Stimulated activated CD4-positive, alpha-beta T cell treated with anti-CD3 and anti-CD28 coated beads, Interleukin-1b, Interleukin-23, amount 100 ng/mL, for 24 hours (primary cell): ENCODE measurements at regions not wholly inside any gene's neighbourhood (a gene's known extent, or its start where the extent isn't known, plus 50 kb on each side); places are given as distances from the start of the nearest gene placed in this dataset.
"Not testable (repeated sequence)": the region's sequence is repeated elsewhere in the genome, so short reads cannot be mapped to it uniquely, and the experiment has no call there.

Source experiments
- DNase-seq, 4 experiments: peaks; one replicate each; pipeline ENCODE4 v3.0.0-alpha.2; 2020; ENCODE audit warnings: low read depth in 4 of 4, low spot score in 1 of 4

DNA sequence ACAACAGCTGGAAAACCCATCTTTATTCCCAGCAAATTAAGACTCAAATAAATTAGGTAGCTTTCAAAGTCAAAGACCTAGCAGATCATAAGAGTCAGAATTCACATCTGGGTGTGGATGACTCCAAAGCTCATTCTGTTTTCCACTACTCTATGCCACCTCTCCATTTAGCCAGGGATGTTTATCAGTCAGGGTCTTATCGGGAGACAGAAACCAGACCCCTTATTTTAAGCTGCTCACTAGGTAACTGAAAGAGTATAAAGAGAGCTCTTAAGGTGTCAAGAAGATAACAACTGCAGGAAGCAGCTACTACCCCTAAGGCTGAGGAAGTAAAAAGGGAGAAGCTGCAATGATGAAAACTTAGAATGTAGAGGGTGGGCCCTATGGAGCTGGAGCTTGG is 333.7 kb upstream of the KLF3 start:
- DNase-seq: no peak

DNA sequence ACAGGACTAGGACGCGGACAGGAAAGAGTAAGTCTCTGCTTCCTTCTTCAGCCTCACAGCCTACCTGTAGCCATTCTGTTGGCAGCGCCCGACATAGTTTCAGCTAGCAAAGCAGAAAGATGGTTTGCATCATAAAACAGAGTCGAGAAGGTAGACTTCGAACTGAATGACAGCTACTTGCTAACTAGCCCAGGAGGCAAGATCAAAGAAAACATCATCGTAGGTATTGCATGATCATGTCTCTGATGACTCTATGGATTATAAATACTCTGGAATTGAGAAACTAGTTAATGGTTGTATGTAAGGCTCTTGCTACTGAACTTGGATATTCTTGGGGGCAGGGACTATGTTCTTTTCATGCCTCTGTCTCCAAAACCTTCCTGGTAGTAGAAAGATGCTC is 333.1 kb upstream of the KLF3 start:
- no peak for DNase-seq

DNA sequence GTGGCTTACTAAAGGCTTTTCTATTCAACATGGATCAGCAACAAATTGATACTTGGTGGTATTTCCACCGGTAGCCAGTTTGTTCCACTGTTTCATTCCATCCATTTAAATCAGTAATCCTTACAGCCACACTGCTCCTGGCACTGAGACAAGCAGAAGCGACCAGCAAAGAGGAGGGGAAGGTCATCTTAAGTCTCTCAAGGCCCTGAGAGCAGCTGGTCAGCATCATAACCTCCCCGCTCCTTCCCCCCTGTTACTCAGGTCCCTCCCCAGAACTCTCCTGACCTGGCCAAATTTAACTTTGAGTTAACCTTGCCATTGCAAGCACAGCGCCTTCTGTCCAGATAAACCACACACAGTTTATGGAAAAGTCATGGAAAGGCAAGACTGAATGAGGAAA is 331.3 kb upstream of the KLF3 start:
- DNase-seq: no peak

DNA sequence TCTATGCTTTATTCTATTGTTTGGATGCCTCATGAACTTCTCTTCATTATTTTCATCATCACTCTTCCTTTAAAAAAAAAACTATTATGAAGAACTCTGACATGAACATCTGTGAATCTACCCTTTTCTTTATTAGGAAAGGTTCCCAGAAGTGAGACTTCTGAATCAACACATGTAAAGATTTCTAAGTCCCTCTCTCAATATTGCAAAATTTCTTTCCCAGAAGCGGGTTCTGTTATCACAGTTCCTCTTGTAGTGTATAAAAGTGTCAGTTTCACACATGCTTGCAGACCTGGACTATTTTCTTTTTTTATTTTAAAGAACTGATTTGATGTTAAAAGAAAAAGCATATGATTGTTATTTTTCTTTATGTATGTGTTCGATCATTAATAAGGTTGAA is 330.8 kb upstream of the KLF3 start:
- no peak for DNase-seq

DNA sequence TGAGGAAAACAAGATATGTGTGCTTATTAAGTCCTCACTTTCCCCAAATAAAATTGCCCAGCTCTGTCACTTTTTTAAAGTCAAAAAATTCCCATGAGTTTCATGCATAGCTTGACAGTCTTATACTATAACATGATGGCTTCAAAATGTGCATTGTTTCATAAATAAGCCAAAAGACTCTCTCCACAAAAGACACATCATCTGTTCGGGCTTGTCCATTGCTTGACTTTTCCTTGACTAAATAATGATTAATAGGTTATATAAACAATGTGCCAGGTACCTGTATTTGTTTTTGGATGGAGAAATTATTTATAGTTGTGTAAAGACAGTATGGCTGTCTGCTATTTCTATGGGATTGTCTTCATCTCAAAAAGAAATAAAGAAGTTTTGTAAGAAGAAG is 329.2 kb upstream of the KLF3 start:
- DNase-seq: no peak

DNA sequence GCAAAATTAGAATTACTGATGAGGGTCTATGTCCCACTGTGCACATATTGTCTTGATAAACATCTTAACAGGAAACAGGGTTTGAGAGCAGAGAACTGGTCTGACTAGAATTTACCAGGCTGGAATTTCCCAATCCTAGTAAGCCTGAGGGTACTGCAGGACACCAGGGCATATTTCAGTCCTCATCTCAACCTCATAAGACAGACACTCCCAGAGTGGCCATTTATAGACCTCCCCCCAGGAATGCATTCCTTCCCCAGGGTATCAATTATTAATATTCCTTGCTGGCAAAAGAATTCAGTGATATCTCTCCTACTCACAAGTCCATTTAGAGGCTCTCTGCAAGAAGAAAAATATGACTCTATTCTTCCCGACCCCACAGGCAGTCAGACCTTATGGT is 325.1 kb upstream of the KLF3 start:
- not testable (repeated sequence) for DNase-seq

DNA sequence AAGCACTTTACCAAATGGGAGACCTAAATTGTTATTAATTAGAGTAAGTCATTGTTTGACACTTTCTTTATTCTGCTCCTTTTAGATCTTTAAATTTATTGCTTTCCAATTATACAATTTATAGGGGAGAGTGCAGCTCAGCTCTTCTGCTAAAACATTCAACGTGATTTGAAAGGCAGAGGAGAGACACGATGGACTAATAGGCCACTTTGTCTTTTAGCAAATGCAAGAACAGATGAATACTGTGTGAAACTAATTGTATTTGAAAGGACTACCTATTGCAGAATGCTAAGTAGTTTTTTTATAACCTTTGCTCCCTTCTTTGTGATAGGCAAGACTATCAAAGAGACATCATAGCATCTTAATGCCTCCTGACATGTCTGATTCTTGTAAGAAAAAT is 320.4 kb upstream of the KLF3 start:
- no peak for DNase-seq

DNA sequence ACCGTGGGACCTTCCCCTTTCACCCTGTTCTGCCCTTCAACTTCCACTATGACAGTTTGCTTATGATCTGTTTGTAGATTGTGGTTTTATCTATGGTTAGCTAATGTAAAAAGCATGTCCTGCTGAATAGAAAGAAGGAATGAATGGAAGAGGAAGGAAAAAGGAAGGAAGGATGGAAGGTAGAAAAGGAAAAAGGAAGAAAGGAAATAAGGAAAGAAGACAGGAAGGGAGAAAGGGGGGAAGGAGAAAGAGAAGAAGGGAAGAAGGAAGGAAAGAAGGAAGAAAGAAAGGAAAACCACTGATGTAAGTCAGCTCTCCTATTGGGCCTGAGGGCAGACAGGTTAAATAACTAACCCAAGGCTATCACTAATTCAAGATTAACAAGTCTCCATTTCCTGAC is 319.1 kb upstream of the KLF3 start:
- no peak for DNase-seq

DNA sequence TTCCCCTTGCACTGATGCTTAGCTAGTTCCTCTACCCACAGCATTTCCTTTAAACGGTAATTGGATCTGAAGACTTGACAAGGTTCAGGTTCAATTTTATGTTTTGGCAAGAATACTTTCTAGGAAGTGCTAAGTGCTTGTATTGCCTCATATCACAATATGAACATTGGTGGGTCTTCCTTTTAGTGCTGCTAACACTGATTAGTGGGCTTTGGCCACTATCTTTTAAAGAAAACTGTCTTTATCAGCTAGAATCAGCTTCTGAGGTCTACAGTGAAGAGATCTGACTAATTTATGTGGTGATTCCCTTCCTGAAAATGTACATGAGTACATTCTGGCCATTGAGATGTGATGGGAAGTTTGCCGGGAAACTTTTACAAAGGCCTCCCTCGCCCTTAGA is 316.7 kb upstream of the KLF3 start:
- no peak for DNase-seq

DNA sequence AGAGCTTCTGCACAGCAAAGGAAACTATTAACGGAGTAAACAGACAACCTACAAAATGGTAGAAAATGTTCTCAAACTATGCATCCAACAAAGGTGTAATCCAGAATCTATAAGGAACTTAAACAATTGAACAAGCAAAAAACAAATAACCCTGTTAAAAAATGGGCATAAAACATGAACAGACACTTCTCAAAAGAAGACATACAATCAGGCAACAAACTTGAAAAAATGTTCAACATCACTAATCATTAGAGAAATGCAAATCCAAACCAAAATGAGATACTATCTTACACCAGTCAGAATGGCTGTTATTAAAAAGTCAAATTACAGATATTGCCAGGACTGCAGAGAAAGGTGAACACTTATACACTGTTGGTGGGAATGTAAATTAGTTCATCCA is 309.6 kb upstream of the KLF3 start:
- no peak for DNase-seq

DNA sequence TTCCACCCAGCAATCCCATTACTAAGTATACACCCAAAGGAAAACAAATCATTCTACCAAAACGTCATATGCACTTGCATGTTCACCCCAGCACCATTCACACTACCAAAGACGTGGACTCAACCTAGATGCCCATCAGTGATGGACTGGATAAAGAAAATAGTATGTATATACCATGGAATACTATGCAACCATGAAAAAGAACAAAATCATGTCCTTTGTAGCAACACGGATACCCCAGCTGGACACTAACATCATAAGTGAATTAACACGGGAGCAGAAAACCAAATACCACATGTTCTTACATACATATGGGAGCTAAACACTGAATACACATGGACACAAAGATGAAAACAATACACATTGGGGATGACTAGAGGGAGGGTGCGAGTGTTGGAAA is 309.1 kb upstream of the KLF3 start:
- DNase-seq: no peak

DNA sequence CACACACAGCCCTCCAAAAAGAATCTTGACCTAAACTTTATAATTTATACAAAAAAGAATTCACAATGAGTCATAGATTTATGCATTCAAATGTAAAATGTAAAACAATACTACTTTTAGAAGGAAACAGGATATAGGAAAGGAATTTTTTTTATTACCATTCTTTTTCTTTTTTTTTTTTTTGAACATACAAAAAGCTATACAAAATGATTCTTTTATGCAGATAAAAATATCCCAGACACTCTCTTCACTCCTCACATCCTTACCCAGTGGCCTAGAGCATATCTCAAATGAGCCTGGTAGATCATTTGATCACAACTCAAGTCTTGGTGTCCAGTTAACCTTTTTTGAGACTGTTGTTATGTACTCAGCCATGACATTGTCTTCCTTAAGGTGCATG is 307.3 kb upstream of the KLF3 start:
- no peak for DNase-seq

DNA sequence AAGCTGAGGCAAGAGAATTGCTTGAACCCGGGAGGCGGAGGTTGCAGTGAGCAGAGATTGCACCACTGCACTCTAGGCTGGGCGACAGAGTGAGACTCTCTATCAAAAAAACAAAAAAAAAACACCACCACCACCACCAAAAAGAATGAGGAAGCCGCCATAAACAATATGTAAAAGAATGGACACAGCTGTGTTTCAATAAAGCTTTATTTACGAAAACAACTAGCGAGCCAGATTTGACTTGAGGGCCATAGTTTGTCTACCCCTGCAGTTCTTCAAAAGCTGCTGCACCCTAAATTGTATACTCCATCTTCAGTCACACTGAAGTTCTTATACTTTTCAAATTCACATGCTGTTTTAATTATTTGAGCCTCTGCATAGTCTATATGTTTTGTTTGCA is 306.5 kb upstream of the KLF3 start:
- no peak for DNase-seq

DNA sequence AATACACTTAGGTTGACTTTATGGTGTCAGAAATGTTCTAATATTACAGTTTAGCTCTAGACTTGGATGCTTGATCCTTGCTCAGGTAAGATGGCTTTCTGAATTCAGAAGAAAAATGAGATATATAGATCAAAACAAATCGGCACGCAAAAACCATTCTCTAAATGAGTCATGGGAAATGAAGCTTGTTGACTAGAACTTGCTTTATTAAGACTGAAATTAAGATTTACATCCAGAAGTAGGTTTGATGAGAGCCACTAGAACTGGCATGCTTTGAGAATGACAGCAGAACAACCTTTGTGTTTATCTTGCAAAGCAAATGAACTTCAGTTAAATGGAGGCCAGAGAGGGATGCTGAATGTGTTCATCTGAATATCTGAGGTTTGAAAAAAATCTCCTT is 304.9 kb upstream of the KLF3 start:
- no peak for DNase-seq

DNA sequence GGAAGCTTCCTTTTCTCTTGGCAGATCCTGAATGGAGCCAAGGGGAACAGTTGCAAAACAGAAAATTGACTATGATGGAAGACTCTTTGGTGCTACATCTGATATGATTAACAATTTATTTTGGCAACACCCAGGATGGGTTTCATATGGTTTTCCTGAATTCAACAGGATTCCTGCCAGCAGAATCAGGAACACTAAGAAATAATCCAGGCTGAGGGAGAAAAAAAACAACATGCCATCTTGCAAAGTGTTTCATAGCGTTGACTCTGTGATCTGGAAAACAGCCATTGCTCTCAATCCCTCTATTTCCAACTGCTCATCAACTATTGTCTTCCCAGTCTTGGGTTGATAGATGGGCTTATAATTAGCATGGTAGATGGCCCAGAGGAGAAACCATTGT is 303.8 kb upstream of the KLF3 start:
- no peak for DNase-seq

DNA sequence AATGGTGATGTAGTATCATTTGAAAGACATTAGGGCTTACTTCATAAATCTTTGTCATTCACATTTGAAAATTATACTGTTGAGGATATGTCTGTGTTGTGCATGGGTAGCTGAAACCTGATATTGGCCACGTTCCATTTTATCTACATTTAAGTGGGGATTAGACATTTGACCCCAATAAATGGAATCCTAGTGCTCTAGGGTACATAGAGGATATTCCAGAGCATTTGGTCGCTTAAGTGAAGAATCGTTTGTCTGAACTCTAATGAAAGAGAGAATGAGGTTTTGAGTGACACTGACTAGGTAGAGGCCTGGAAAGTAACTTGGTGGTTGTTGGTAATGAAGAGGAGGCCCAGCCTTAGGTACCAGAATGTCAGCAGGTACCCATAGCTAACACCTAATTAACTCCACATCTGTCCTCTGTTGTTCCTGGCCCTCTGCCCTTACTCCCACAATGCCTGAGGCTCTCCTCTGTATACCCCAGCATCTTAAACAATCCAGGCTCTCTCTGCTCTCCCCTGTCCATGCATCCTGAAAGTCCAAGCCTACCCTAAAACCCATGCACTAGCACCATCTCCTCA is 299.5 kb upstream of the KLF3 start:
- DNase-seq: no peak

DNA sequence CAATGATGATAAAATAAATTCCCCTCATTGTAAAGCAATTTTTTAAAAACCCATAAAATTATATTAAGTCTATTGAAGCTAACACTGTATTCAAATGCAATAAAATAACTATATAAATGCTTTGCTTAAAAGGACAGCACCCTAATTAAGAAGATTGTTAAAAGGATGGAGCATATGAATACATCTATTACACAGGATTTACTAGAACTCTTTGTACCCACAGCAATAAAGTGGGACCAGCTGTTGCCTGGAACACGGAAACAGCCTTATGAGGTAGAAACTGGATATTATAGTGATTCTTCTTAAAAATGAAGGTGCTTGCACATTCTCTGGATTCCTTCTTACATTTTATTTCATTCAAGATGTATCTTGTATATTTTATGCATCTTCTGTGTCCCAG is 298.7 kb upstream of the KLF3 start:
- no peak for DNase-seq

DNA sequence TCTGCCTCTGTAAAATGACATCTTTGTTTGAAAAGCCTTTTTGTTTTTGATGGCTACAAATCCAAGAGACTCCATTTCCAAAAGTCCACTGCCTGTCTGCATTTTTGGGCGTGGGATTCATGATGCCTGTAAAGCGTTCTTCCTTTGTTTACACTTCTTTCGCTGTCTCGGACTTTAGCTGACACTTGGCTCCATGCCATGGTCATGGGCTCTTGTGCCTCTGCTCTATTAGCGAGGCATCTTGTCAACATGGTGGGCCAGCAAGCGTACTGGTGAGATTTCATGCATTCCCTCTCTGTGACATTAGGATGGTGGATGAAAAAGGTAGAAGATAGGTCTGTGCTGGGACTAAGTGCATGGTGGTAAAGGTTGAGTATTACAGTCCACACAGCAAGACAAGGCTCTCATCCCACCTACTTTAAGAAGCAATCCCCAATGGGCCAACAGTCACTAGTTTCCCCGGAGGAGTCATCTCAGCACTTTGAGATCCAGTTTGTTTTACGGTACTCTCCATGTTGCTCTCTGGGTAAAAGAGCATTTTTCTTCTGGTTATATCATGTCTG is 298.2 kb upstream of the KLF3 start:
- no peak for DNase-seq

DNA sequence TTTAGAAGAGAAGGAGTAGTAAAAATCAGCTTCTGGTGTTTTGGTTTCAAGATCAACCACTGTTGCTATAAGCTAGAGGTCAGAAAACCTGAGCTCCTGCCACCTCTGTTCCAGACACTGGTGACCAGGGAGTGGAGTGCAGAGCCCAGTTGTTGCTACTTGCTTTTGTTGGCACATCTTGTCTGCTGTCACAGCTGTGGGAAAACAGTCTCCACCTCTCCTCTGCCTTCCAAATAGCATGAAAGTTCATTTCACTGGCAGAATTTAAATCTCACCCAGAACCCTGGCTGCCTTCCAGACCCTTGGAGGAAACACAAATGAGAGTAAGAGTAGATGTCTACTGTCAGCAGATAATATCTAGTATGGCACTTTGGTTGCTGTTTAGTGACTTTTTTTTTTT is 297.5 kb upstream of the KLF3 start:
- no peak for DNase-seq

DNA sequence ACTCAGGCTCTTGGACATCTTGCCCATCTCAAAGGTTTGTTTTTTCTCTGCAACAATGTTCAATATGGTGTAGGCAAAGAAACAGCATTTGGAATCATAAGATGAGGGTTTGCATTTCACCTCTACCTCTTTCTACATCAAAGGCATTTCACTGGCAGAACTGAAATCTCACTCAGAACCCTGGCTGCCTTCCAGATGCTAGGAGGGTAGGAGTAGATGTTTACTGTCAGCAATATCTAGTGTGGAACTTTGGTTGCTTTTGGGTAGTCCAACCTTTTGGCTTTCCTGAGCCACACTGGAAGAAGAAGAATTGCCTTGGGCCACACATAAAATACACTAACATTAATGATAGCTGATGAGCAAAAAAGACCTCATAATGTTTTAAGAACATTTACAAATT is 297.0 kb upstream of the KLF3 start:
- no peak for DNase-seq

DNA sequence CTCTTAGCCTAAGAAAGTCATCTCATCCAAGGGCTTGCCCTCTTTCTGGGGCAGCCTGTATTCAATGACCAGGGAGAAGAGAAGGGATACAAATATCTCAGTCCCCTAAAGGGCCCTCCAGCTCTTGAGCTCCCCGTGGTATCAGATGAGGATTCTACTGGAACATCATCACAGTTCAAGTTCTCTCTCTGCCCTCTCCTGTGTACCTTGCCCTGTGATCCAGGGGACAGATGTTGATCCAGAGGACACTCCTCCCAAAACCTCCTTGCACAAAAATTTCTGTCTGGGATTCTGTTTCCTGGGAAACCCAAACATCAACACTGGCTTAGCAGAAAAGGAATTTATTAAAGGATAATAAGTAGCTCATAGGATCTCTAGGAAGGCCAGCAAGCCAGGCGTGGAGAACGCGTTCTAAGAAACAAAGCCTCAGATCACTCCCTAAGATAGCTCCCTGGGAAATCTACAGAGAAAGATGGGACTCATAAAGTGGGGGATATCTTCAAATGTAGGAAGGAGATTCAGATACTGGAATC is 296.3 kb upstream of the KLF3 start:
- no peak for DNase-seq

DNA sequence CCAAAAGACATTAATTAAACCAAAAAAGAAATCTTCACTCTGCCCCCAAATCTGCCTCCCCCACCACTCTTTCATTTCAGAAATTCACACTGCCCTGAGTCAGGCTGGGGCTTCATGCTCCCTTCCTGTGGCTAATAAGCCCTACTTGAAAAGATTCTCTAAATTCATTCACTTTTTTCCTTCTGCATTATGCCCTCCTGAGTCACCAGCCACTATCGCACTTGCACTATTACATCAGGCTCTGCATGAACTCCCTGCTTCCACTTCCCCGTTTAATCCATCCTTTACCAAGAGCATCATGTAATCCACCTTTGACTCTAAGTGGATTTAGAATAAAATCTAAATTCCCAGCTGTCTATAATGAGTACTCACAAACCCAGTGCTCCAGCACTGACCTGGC is 295.4 kb upstream of the KLF3 start:
- no peak for DNase-seq

DNA sequence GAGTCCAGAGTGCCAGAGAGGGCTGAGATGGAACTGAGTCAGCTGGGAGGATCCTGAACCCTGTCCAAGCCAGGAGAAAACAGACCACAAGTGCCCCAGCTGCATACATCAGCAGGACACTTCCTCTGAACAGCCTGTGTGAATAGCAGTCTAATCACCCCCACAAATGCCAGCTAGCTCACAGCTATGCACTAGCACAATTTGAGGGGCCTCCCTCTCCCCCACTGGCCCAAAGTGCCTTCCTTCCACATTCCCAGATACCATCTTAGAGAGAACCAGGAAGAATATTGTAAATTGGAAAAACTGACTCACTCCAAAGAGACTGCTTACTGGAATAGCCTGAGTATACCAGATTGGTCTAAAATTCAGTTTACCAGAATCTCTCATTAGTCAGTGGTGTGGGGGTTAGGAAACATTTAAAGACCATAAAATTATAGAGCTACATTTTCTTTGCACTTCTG is 292.6 kb upstream of the KLF3 start:
- no peak for DNase-seq
